GM10266 (cell line): ENCODE measurements at regions not wholly inside any gene's neighbourhood (a gene's known extent, or its start where the extent isn't known, plus 50 kb on each side); places are given as distances from the start of the nearest gene placed in this dataset.
"Not testable (repeated sequence)": the region's sequence is repeated elsewhere in the genome, so short reads cannot be mapped to it uniquely, and the experiment has no call there.

Experiments used
- DNase-seq: peaks from one replicate; pipeline ENCODE4 v3.0.0; 2012; ENCODE audit errors: extremely low spot score
- CTCF ChIP-seq: IDR thresholded peaks from 2 replicates; pipeline ENCODE4 v1.5.1; 2012; ENCODE audit warnings: mild to moderate bottlenecking, low read depth; ENCODE audit not compliant: control insufficient read depth, insufficient read depth; ENCODE audit errors: missing control alignments

GRCh38 chr18:51345848-51346391 is 148.4 kb upstream of the MEX3C start:
- DNase-seq: no peak
- no peak for TF ChIP-seq CTCF

GRCh38 chr18:51346404-51346803 is 148.9 kb upstream of the MEX3C start:
- no peak for TF ChIP-seq CTCF
- DNase-seq: no peak

- TF ChIP-seq CTCF: no peak
- no peak for DNase-seq
These were observed 152.6 kb upstream of the MEX3C start for GRCh38 chr18:51350081-51350480.

- no peak for DNase-seq
- TF ChIP-seq CTCF: no peak
These were observed 158.4 kb upstream of the MEX3C start for GRCh38 chr18:51355841-51356240.

GRCh38 chr18:51360301-51360700 is 162.8 kb upstream of the MEX3C start:
- not testable (repeated sequence) for DNase-seq

GRCh38 chr18:51361130-51361860 is 163.8 kb upstream of the MEX3C start:
- no peak for TF ChIP-seq CTCF
- DNase-seq: peak; percentile 21

GRCh38 chr18:51363384-51363783 is 165.9 kb upstream of the MEX3C start:
- no peak for TF ChIP-seq CTCF
- no peak for DNase-seq

GRCh38 chr18:51370996-51371395 is 173.5 kb upstream of the MEX3C start:
- DNase-seq: no peak

More at GRCh38 chr18:51370996-51371395, 173.5 kb upstream of the MEX3C start:
- TF ChIP-seq CTCF: no peak
